Panc1 (cell line): ENCODE measurements at regions not wholly inside any gene's neighbourhood (a gene's known extent, or its start where the extent isn't known, plus 50 kb on each side); places are given as distances from the start of the nearest gene placed in this dataset.

Source experiments
- CTCF ChIP-seq: fragments of 450-650 bp; IDR thresholded peaks from 2 replicates; pipeline ENCODE4 v1.5.1; 2017; ENCODE audit warnings: mild to moderate bottlenecking
- POLR2AphosphoS5 ChIP-seq: IDR thresholded peaks from 2 replicates; pipeline ENCODE4 v1.6.1; 2012; ENCODE audit warnings: mild to moderate bottlenecking, low read depth, low read length, moderate library complexity
- REST ChIP-seq, 2 experiments: IDR thresholded peaks; 2 replicates each; pipeline ENCODE4 v1.6.1; 2011 to 2012; ENCODE audit warnings: low read depth in 2 of 2, control low read depth in 1 of 2, low read length in 1 of 2, mild to moderate bottlenecking in 1 of 2, moderate library complexity in 1 of 2; ENCODE audit not compliant: insufficient read depth in 1 of 2

- TF ChIP-seq CTCF (no peak), REST (IDR thresholded peaks at IDR 0.05; ENCODE audit: insufficient read depth in 1 of 2, low read depth in 2 of 2, low read length in 1 of 2) (no peak), POLR2AphosphoS5 (no peak)
Measured at GRCh38 chrX:27085346-27085745, 377.8 kb downstream of the PPP4R3C start.
